Midbrain (tissue), 1 donor: ENCODE measurements at regions not wholly inside any gene's neighbourhood (a gene's known extent, or its start where the extent isn't known, plus 50 kb on each side); places are given as distances from the start of the nearest gene placed in this dataset.

ENCODE experiments used
- DNase-seq: peaks from one replicate; lab custom pipeline; 2025; lab: John Stamatoyannopoulos, UW

- DNase-seq: no peak
Observed at GRCh38 chr12:84603484-84604248, 308.9 kb downstream of the SLC6A15 start.

- no peak for DNase-seq
Observed at GRCh38 chr12:84601483-84601882, 311.1 kb downstream of the SLC6A15 start.

- no peak for DNase-seq
Observed at GRCh38 chr12:84599539-84599938, 313.1 kb downstream of the SLC6A15 start.

- DNase-seq: no peak
Observed at GRCh38 chr12:84596266-84596665, 316.3 kb downstream of the SLC6A15 start.

GRCh38 chr12:84594157-84594556, 318.4 kb downstream of the SLC6A15 start:
- DNase-seq: no peak

- no peak for DNase-seq
Observed at GRCh38 chr12:84585776-84586395, 326.7 kb downstream of the SLC6A15 start.

- no peak for DNase-seq
Observed at GRCh38 chr12:84572196-84572595, 340.4 kb downstream of the SLC6A15 start.

GRCh38 chr12:84562331-84562730, 350.3 kb downstream of the SLC6A15 start:
- DNase-seq: no peak

- no peak for DNase-seq
Observed at GRCh38 chr12:84561351-84561750, 351.2 kb downstream of the SLC6A15 start.

- no peak for DNase-seq
Observed at GRCh38 chr12:84554199-84554723, 358.3 kb downstream of the SLC6A15 start.

- DNase-seq: no peak
Observed at GRCh38 chr12:84553331-84554117, 359.1 kb downstream of the SLC6A15 start.

- DNase-seq: no peak
Observed at GRCh38 chr12:84551373-84551772, 361.2 kb downstream of the SLC6A15 start.

GRCh38 chr12:84550518-84550917, 362.1 kb downstream of the SLC6A15 start:
- no peak for DNase-seq

- no peak for DNase-seq
Observed at GRCh38 chr12:84542289-84542688, 370.3 kb downstream of the SLC6A15 start.

GRCh38 chr12:84537666-84538065, 374.9 kb downstream of the SLC6A15 start:
- DNase-seq: no peak

GRCh38 chr12:84512751-84513150, 399.8 kb downstream of the SLC6A15 start:
- DNase-seq: no peak

- DNase-seq: no peak
Observed at GRCh38 chr12:84508851-84509260, 403.7 kb downstream of the SLC6A15 start.

- DNase-seq: no peak
Observed at GRCh38 chr12:84507956-84508850, 404.4 kb downstream of the SLC6A15 start.

- no peak for DNase-seq
Observed at GRCh38 chr12:84506282-84506681, 406.3 kb downstream of the SLC6A15 start.

- DNase-seq: peak; percentile 60
Observed at GRCh38 chr12:84502907-84503787, 409.5 kb downstream of the SLC6A15 start.
